ENCODE measurements at regions not wholly inside any gene's neighbourhood (a gene's known extent, or its start where the extent isn't known, plus 50 kb on each side); places are given as distances from the start of the nearest gene placed in this dataset.

- TF ChIP-seq CTCF (conservative IDR thresholded peaks at IDR 0.05; ENCODE audit: low read length): no peak
- TF ChIP-seq EZH2phosphoT487 (IDR thresholded peaks at IDR 0.05; ENCODE audit: borderline replicate concordance, low read depth, low read length): no peak
These were observed 62.7 kb upstream of the MRPS22 start for GRCh38 chr3:139281096-139281495.
